ENCODE measurements at regions not wholly inside any gene's neighbourhood (a gene's known extent, or its start where the extent isn't known, plus 50 kb on each side); places are given as distances from the start of the nearest gene placed in this dataset.

- DNase-seq = no peak
Measured at GRCh38 chr17:17419166-17419565, 57.6 kb upstream of the MED9 start.

GRCh38 chr17:17419631-17420030 is 57.2 kb upstream of the MED9 start:
- DNase-seq = no peak

GRCh38 chr17:17420082-17420481 is 56.7 kb upstream of the MED9 start:
- DNase-seq = no peak

GRCh38 chr17:17420561-17421269 is 56.1 kb upstream of the MED9 start:
- no peak for DNase-seq

GRCh38 chr17:17421346-17422216 is 55.2 kb upstream of the MED9 start:
- DNase-seq = no peak

GRCh38 chr17:17422217-17422610 is 54.6 kb upstream of the MED9 start:
- no peak for DNase-seq

GRCh38 chr17:17422641-17423040 is 54.2 kb upstream of the MED9 start:
- no peak for DNase-seq

- DNase-seq = no peak
Measured at GRCh38 chr17:17423656-17424055, 53.1 kb upstream of the MED9 start.

GRCh38 chr17:17424552-17424951 is 52.2 kb upstream of the MED9 start:
- no peak for DNase-seq

- no peak for DNase-seq
Measured at GRCh38 chr17:17425005-17425404, 51.8 kb upstream of the MED9 start.

- no peak for DNase-seq
Measured at GRCh38 chr17:17425591-17425990, 51.2 kb upstream of the MED9 start.

GRCh38 chr17:17426184-17426583 is 50.6 kb upstream of the MED9 start:
- no peak for DNase-seq

Data from activated CD4-positive, CD25-positive, alpha-beta regulatory T cell treated with anti-CD3 and anti-CD28 coated beads, Interleukin-2, amount 50 U/mL, for 72 hours (primary cell).